AG04450 (cell line): ENCODE measurements at regions not wholly inside any gene's neighbourhood (a gene's known extent, or its start where the extent isn't known, plus 50 kb on each side); places are given as distances from the start of the nearest gene placed in this dataset.
"Not testable (repeated sequence)": the region's sequence is repeated elsewhere in the genome, so short reads cannot be mapped to it uniquely, and the experiment has no call there.

Experiments
- CTCF ChIA-PET: fragments of 300-600, 350-600 bp; formaldehyde crosslinking; extraction: SDS; loops from one replicate; lab custom pipeline; 2022; ENCODE audit warnings: antibody characterized with exemption, inconsistent platforms; lab: Charles Lee
- POLR2A ChIA-PET: fragments of 350-600 bp; formaldehyde crosslinking; extraction: SDS; loops from one replicate; lab custom pipeline; 2021; ENCODE audit warnings: antibody characterized with exemption, inconsistent platforms; lab: Yijun Ruan, JAX
- DNase-seq: peaks from one replicate; pipeline ENCODE4 v3.0.0-alpha.2; 2011; ENCODE audit warnings: low read depth, low spot score
- H3K27ac ChIP-seq: one replicate; pipeline ENCODE4 v1.5.1; 2012; ENCODE audit warnings: low read depth, low read length, control low read depth
- H3K27me3 ChIP-seq: one replicate; pipeline ENCODE4 v1.6.0; 2012; ENCODE audit warnings: low read length; ENCODE audit not compliant: control insufficient read depth, insufficient read depth
- H3K4me3 ChIP-seq: 2 replicates; pipeline ENCODE4 v1.5.1; 2011; ENCODE audit warnings: mild to moderate bottlenecking, low read depth, low read length, control low read depth
- H3K9me3 ChIP-seq: 2 replicates; pipeline ENCODE4 v1.5.1; 2012; ENCODE audit warnings: low read length; ENCODE audit not compliant: control insufficient read depth, insufficient read depth
- CTCF ChIP-seq: IDR thresholded peaks from 2 replicates; pipeline ENCODE4 v1.5.1; 2011; ENCODE audit warnings: low read depth, low read length, control low read depth, inconsistent platforms

- H3K9me3 ChIP-seq, result no peaks in the 10 kb centered on the region
- POLR2A ChIA-PET, result interaction anchor here (0.7 kb wide), 1 partner anchor 61 kb away, joined by 3 read pairs; no protein-coding TSS in a partner anchor
- no peak overlapping the region for H3K4me3 ChIP-seq
- CTCF ChIA-PET, result interaction anchor here (1.0 kb wide), 1 partner anchor 91 kb away, joined by 3 read pairs; no protein-coding TSS in a partner anchor
- H3K27me3 ChIP-seq, result no peaks in the 10 kb centered on the region
- H3K27ac ChIP-seq, result no peak overlapping the region
- TF ChIP-seq CTCF, result no peak
- DNase-seq, result no peak
Observed at GRCh38 chr2:67124531-67124930, 272.6 kb upstream of the ETAA1 start.

DNA sequence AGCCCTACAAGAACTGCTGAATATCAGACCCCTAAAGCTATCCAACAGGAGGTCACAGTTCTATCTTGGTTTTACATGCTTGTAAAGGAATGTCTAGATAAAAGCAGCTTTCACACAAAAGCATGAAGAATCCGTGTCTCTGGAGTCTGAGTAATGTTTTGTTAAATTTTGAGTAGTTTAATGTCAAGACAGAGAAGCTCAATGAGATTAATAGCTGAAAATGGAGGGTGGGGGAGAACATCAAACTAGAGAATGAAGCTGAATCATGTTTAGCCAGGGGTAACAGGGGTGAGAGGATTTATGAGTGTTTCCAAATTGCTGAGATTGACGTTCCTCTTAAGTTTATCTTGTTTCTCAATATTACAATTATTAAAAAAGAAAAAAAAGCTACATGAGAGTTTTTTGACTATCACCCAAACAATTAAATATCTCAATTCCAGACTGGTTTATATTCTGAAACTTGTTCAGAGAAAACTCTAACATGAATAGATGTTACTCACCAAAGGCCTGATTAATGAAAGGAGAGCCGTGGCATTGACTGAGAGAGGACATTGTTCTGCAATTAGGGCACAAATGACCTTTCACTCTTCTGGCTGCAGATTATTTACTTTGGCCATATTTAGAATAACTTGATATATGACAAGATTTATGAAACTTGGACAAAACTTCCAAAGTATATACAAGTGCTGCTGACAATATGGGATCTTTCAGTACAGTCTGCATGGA lies 266.4 kb upstream of the ETAA1 start:
- POLR2A ChIA-PET, result interaction anchor here (1.0 to 1.3 kb wide), 2 partner anchors 85 to 697 kb away, joined by 5 read pairs; no protein-coding TSS in a partner anchor
- Histone ChIP-seq H3K9me3 (no peaks in the 10 kb centered on the region), H3K4me3 (no peak overlapping the region), H3K27me3 (no peaks in the 10 kb centered on the region), H3K27ac (no peak overlapping the region)
- no peak for TF ChIP-seq CTCF
- DNase-seq, result peak; percentile 55
- CTCF ChIA-PET, result no interaction called here

DNA sequence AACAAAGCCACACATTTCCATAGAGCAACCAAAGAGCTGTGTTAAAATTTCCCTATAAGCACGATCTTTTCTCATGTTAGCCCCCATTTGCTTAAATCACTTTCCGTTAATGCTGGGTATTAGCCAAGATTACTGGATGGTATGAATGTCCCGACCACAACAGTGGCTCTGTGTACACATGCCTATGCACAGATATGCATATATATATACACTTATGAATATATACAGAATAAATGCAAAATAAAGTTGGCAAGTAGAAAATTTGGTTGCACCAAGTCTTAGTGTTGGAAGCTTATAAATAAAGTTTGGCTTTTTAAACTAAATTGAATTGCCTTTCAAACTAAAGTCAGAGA lies 265.9 kb upstream of the ETAA1 start:
- ChIA-PET POLR2A (interaction anchor here (1.3 kb wide), 1 partner anchor 84 kb away, joined by 5 read pairs; no protein-coding TSS in a partner anchor), CTCF (no interaction called here)
- no peak for TF ChIP-seq CTCF
- no peak overlapping the region for H3K27ac ChIP-seq
- no peak overlapping the region for H3K4me3 ChIP-seq
- DNase-seq, result no peak
- no peaks in the 10 kb centered on the region for H3K27me3 ChIP-seq
- no peaks in the 10 kb centered on the region for H3K9me3 ChIP-seq

- H3K27me3 ChIP-seq, H3K9me3 ChIP-seq, H3K27ac ChIP-seq, DNase-seq, CTCF ChIA-PET, H3K4me3 ChIP-seq, POLR2A ChIA-PET: not testable (repeated sequence)
Observed at GRCh38 chr2:67132441-67132940, 264.6 kb upstream of the ETAA1 start.

DNA sequence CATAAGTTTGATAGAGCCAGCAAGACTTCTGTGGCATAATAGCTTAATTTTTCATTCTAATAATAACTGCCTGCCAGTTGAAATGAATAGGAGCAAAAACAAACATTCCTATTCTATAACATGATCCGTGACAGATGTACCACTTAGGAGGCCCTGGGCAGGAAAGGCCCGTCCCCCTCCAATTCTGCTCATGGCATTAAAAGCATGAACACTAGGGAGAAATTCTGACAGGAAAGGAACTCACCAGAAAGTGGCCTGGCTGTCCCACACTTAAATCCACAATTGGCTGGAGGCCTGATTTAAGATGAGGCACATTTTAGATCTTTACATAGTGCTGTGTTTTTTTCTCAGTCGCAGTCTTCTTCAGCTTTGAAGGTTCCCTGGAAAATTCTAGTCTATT lies 261.9 kb upstream of the ETAA1 start:
- POLR2A ChIA-PET, result no interaction called here
- Histone ChIP-seq H3K9me3 (no peaks in the 10 kb centered on the region), H3K27ac (no peak overlapping the region), H3K4me3 (no peak overlapping the region), H3K27me3 (no peaks in the 10 kb centered on the region)
- CTCF ChIA-PET, result no interaction called here
- no peak for DNase-seq
- TF ChIP-seq CTCF, result no peak
